ENCODE measurements at regions not wholly inside any gene's neighbourhood (a gene's known extent, or its start where the extent isn't known, plus 50 kb on each side); places are given as distances from the start of the nearest gene placed in this dataset.

GRCh38 chr1:110750562-110750961 is 75.8 kb upstream of the KCNA3 start:
- Histone ChIP-seq H3F3A (ENCODE audit: insufficient read depth, low read length, poor library complexity, severe bottlenecking) (no peaks in the 10 kb centered on the region), H3K4me3 (ENCODE audit: low read length) (no peak overlapping the region), H3K27ac (ENCODE audit: low read length) (no peak overlapping the region), H2AFZ (ENCODE audit: low read depth, low read length) (no peak overlapping the region), H3K9me3 (ENCODE audit: low read length) (no peaks in the 10 kb centered on the region), H3K4me2 (ENCODE audit: low read length) (no peak overlapping the region), H3K27me3 (ENCODE audit: insufficient read depth, low read depth, low read length) (peaks cover 11% of the 10 kb centered on the region), H3K36me3 (ENCODE audit: insufficient read depth, low read length) (no peaks in the 10 kb centered on the region), H3K9me2 (ENCODE audit: insufficient read depth, low read length) (no peaks in the 10 kb centered on the region), H4K20me1 (ENCODE audit: insufficient read depth) (no peaks in the 10 kb centered on the region), H3K9ac (ENCODE audit: low read length) (no peak overlapping the region), H3K79me2 (replicated peaks; ENCODE audit: insufficient read depth, low read length) (no peaks in the 10 kb centered on the region)
- TF ChIP-seq EP300 (conservative IDR thresholded peaks at IDR 0.05; ENCODE audit: poor library complexity, severe bottlenecking) (no peak), REST (IDR thresholded peaks at IDR 0.05; ENCODE audit: borderline replicate concordance) (no peak), POLR2AphosphoS5 (IDR thresholded peaks at IDR 0.05) (no peak), MXI1 (conservative IDR thresholded peaks at IDR 0.05; ENCODE audit: poor library complexity, severe bottlenecking) (no peak), EZH2 (IDR thresholded peaks at IDR 0.05; ENCODE audit: borderline replicate concordance, insufficient read depth, low read length, poor library complexity, severe bottlenecking) (no peak), RAD21 (conservative IDR thresholded peaks at IDR 0.05) (no peak), TAF1 (IDR thresholded peaks at IDR 0.05; ENCODE audit: low read depth) (no peak), CTCF (IDR thresholded peaks at IDR 0.05; ENCODE audit: poor library complexity, severe bottlenecking) (no peak), SMC3 (conservative IDR thresholded peaks at IDR 0.05; ENCODE audit: poor library complexity) (no peak)

GRCh38 chr1:110749960-110750359 is 75.2 kb upstream of the KCNA3 start:
- H3K4me3 ChIP-seq (ENCODE audit: low read length): no peak overlapping the region
- no peak overlapping the region for H3K9ac ChIP-seq (ENCODE audit: low read length)
- H3K79me2 ChIP-seq (replicated peaks; ENCODE audit: insufficient read depth, low read length): no peaks in the 10 kb centered on the region
- H3F3A ChIP-seq (ENCODE audit: insufficient read depth, low read length, poor library complexity, severe bottlenecking): no peaks in the 10 kb centered on the region
- no peaks in the 10 kb centered on the region for H3K9me3 ChIP-seq (ENCODE audit: low read length)
- TF ChIP-seq CTCF (IDR thresholded peaks at IDR 0.05; ENCODE audit: poor library complexity, severe bottlenecking): no peak
- no peak for TF ChIP-seq RAD21 (conservative IDR thresholded peaks at IDR 0.05)
- TF ChIP-seq SMC3 (conservative IDR thresholded peaks at IDR 0.05; ENCODE audit: poor library complexity): no peak
- TF ChIP-seq POLR2AphosphoS5 (IDR thresholded peaks at IDR 0.05): no peak
- no peak for TF ChIP-seq REST (IDR thresholded peaks at IDR 0.05; ENCODE audit: borderline replicate concordance)
- TF ChIP-seq EP300 (conservative IDR thresholded peaks at IDR 0.05; ENCODE audit: poor library complexity, severe bottlenecking): no peak
- TF ChIP-seq EZH2 (IDR thresholded peaks at IDR 0.05; ENCODE audit: borderline replicate concordance, insufficient read depth, low read length, poor library complexity, severe bottlenecking): no peak
- TF ChIP-seq TAF1 (IDR thresholded peaks at IDR 0.05; ENCODE audit: low read depth): no peak
- TF ChIP-seq MXI1 (conservative IDR thresholded peaks at IDR 0.05; ENCODE audit: poor library complexity, severe bottlenecking): no peak
- H3K4me2 ChIP-seq (ENCODE audit: low read length): no peak overlapping the region
- no peaks in the 10 kb centered on the region for H4K20me1 ChIP-seq (ENCODE audit: insufficient read depth)
- H3K36me3 ChIP-seq (ENCODE audit: insufficient read depth, low read length): no peaks in the 10 kb centered on the region
- no peak overlapping the region for H2AFZ ChIP-seq (ENCODE audit: low read depth, low read length)
- H3K27ac ChIP-seq (ENCODE audit: low read length): no peak overlapping the region
- peaks cover 11% of the 10 kb centered on the region for H3K27me3 ChIP-seq (ENCODE audit: insufficient read depth, low read depth, low read length)
- H3K9me2 ChIP-seq (ENCODE audit: insufficient read depth, low read length): no peaks in the 10 kb centered on the region
